Upper lobe of left lung (tissue), 6 donors: ENCODE measurements at regions not wholly inside any gene's neighbourhood (a gene's known extent, or its start where the extent isn't known, plus 50 kb on each side); places are given as distances from the start of the nearest gene placed in this dataset.

ENCODE experiments used
- ATAC-seq, 2 donors: fragments of 200-7000 bp; cut with Tn5 transposase; one replicate each; pipeline ENCODE4 v1.9.1; 2022; ENCODE audit warnings: mild to moderate bottlenecking in 2 of 2, moderate library complexity in 2 of 2; ENCODE audit not compliant: low FRiP score in 2 of 2
- DNase-seq, 2 donors: peaks; one replicate each; pipeline ENCODE4 v3.0.0-alpha.2; 2019 to 2020
- H3K27ac ChIP-seq, 4 donors: fragments of 200-600 bp; sonication (generic); one replicate each; pipeline ENCODE4 v1.5.1; 2016 to 2019
- H3K27me3 ChIP-seq, 4 donors: fragments of 200-600 bp; sonication (generic); one replicate each; pipeline ENCODE4 v1.5.1; 2017 to 2019
- H3K36me3 ChIP-seq, 4 donors: fragments of 200-600 bp; sonication (generic); one replicate each; pipeline ENCODE4 v1.5.1; 2016 to 2019
- H3K4me1 ChIP-seq, 4 donors: fragments of 200-600 bp; sonication (generic); one replicate each; pipeline ENCODE4 v1.5.1; 2018 to 2019
- H3K4me3 ChIP-seq, 4 donors: fragments of 200-600 bp; sonication (generic); one replicate each; pipeline ENCODE4 v1.5.1; 2017 to 2019; ENCODE audit warnings: mild to moderate bottlenecking in 2 of 4, moderate library complexity in 1 of 4
- H3K9me3 ChIP-seq, 4 donors: fragments of 200-600 bp; sonication (generic); one replicate each; pipeline ENCODE4 v1.5.1; 2018 to 2019
- EP300 ChIP-seq, 4 donors: sonication (generic); formaldehyde crosslinking; IDR thresholded peaks; one replicate each; pipeline ENCODE4 v1.5.1; 2017; ENCODE audit warnings: antibody characterized with exemption in 4 of 4, control low read depth in 2 of 4
- POLR2A ChIP-seq, 4 donors: fragments of 450-650 bp; IDR thresholded peaks; one replicate each; pipeline ENCODE4 v1.5.1; 2016 to 2017; ENCODE audit warnings: antibody characterized with exemption in 4 of 4, mild to moderate bottlenecking in 2 of 4
- POLR2AphosphoS5 ChIP-seq, 2 donors: sonication (generic); formaldehyde crosslinking; IDR thresholded peaks; one replicate each; pipeline ENCODE4 v1.5.1; 2017; ENCODE audit warnings: antibody characterized with exemption in 2 of 2
- WGBS, 2 donors: methylation state at CpG; one replicate each; pipeline ENCODE4 v1.1.5; 2017 to 2018; 5-methylcytosine and 5-hydroxymethylcytosine counted together
- TF ChIP-seq, protein P1 (sequence below), 6 experiments: fragments of 450-650 bp in 4 of 6; fragments of 200-600 bp in 2 of 6; sonication (generic) in 2 of 6; IDR thresholded peaks; one replicate each; pipeline ENCODE4 v1.5.1; 2016 to 2019; ENCODE audit warnings: antibody characterized with exemption in 6 of 6
- donor health status: DM: no; HTN: no; CAD: no; lungs with moderate emphysema.
- donor health status: DM: no; HTN: yes; CAD: no; lungs with severe emphysema.

DNA sequence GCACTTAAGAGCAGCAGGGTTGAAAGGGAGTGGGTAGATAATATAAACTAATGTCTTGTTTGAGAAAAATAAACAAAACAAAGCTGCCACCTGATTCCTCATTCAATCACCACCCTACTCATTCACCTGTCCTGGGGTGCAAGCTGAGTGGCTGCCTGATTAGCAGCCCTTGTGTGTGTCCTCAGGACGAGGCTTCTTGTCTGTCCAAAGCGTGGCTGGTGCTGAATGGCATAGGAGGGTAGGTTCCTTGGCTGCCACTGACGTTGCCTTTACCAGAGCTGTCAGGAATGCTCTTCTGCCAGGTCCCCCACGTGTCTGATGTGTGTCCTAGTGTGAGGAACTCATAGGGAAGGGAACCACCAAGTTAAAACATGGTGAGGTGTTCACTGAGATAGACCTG lies 146.6 kb upstream of the SLC24A2 start:
- H3K36me3 ChIP-seq = no peaks in the 10 kb centered on the region
- H3K9me3 ChIP-seq = no peaks in the 10 kb centered on the region
- H3K4me3 ChIP-seq = no peak overlapping the region
- peaks cover 0 to 11% (median 8%) of the 10 kb centered on the region in 4 donors for H3K4me1 ChIP-seq
- TF ChIP-seq, protein P1, sequence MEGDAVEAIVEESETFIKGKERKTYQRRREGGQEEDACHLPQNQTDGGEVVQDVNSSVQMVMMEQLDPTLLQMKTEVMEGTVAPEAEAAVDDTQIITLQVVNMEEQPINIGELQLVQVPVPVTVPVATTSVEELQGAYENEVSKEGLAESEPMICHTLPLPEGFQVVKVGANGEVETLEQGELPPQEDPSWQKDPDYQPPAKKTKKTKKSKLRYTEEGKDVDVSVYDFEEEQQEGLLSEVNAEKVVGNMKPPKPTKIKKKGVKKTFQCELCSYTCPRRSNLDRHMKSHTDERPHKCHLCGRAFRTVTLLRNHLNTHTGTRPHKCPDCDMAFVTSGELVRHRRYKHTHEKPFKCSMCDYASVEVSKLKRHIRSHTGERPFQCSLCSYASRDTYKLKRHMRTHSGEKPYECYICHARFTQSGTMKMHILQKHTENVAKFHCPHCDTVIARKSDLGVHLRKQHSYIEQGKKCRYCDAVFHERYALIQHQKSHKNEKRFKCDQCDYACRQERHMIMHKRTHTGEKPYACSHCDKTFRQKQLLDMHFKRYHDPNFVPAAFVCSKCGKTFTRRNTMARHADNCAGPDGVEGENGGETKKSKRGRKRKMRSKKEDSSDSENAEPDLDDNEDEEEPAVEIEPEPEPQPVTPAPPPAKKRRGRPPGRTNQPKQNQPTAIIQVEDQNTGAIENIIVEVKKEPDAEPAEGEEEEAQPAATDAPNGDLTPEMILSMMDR (IDR thresholded peaks at IDR 0.05) = no peak
- TF ChIP-seq POLR2AphosphoS5 (IDR thresholded peaks at IDR 0.05) (no peak), POLR2A (IDR thresholded peaks at IDR 0.05) (no peak), EP300 (IDR thresholded peaks at IDR 0.05) (no peak)
- no peaks in the 10 kb centered on the region for H3K27me3 ChIP-seq
- WGBS, 2 donors = 95 to 97% methylated on average over 4 of the region's 4 CpGs
- no peak overlapping the region for H3K27ac ChIP-seq
- ATAC-seq (no peak), DNase-seq (no peak)

DNA sequence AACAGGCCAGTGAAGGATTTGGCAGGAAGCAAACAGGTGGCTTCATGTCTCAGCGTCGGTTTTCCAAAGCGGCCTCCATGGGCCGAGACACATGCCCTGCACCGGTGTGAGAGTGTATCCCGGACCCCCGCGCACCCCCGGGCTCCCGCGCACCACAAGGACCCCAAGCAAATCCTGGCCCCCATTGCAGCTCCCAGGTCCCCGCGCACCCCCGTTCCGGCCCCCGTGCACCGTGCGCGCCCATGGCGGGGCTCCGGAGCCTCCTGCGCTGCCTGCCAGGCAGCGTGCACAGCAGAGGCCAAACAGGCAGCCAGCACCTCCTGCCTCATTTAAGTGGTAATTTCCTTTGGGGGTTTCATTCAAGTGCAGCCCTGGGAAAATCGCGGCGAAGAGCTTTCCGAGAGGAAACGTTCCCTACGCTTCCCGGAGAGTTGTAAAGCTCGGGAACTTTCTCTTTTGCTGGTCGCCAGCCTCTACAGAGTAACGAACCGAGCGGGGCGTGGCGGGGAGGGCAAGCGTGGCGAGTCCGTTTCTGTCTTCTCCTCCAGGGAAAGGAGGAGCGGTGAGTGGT lies 145.5 kb upstream of the SLC24A2 start:
- WGBS, 2 donors = 11 to 25% methylated on average over 24 to 26 of the region's 41 CpGs
- peak overlapping the region; percentile 4 to 58 (median 44) for H3K4me3 ChIP-seq
- H3K27me3 ChIP-seq = no peaks in the 10 kb centered on the region
- H3K9me3 ChIP-seq = no peaks in the 10 kb centered on the region
- no peaks in the 10 kb centered on the region for H3K36me3 ChIP-seq
- peaks cover 0 to 11% (median 8%) of the 10 kb centered on the region in 4 donors for H3K4me1 ChIP-seq
- DNase-seq (peak in 1 of 2 donors; percentile 85), ATAC-seq (peak in 1 of 2 donors; percentile 80)
- no peak overlapping the region for H3K27ac ChIP-seq
- no peak for TF ChIP-seq POLR2AphosphoS5 (IDR thresholded peaks at IDR 0.05)

DNA sequence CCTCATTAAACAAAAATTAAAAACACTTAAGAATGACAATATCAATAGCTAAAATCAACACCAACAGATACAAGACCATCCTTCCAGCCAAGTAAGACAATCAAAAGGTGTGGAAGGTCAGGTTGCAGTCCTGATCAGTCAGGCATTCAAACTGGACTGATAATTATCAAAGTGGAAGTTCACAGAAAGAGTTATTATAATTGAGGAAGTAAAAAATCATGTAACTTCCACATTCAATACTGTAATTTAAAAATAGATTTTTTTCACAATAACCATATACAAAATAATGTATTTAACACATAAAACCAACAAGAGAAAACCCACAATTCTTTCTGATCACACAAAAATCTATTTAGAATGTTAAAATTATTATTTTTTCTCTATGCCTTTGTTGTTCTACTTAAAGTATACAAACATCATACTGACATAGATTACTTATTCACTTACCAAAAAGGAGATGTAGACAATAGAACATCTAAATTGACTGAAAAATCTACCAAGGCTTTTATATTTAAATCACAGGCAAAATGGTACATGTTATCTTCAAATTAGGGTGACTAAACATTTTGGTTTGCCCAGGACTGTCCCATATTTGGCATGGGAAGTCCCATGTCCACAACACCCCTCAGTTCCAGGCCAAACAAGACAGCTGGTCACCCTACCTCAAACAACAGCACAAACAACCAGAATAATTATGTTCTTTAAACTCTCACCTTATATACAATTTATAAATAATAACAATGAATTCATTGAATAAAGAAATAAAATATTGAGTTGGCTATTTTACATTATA lies 142.5 kb upstream of the SLC24A2 start:
- H3K36me3 ChIP-seq = no peaks in the 10 kb centered on the region
- H3K4me3 ChIP-seq = no peak overlapping the region
- TF ChIP-seq POLR2AphosphoS5 (IDR thresholded peaks at IDR 0.05) (no peak), EP300 (IDR thresholded peaks at IDR 0.05) (no peak), POLR2A (IDR thresholded peaks at IDR 0.05) (no peak)
- TF ChIP-seq, protein P1 (IDR thresholded peaks at IDR 0.05) = no peak
- no peaks in the 10 kb centered on the region for H3K27me3 ChIP-seq
- no peaks in the 10 kb centered on the region for H3K9me3 ChIP-seq
- no peak overlapping the region for H3K27ac ChIP-seq
- no peak for DNase-seq
- H3K4me1 ChIP-seq = peaks cover 0 to 13% (median 9%) of the 10 kb centered on the region in 4 donors
- no peak for ATAC-seq

DNA sequence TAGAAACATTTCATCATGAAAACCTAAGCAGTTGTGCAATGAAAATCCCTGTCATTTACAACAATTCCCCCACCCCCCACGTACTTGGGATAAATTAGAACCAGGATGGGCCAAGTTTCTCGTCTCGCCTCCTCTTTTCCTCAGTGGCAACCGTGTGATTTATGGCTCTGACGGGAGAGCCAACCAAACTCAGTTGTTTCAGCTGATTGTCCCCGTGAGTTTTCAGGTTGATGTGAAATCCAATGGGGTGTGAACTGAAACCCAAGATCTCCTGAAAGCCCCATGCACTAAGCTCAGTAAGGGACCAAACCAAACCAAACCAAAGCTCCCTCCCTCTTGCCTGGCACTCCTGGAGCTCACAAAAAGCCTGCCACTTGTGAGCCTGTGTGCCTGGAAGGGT lies 138.7 kb upstream of the SLC24A2 start:
- no peaks in the 10 kb centered on the region for H3K27me3 ChIP-seq
- H3K4me1 ChIP-seq = peaks cover 0 to 9% (median 4%) of the 10 kb centered on the region in 4 donors
- no peak overlapping the region for H3K4me3 ChIP-seq
- TF ChIP-seq POLR2A (IDR thresholded peaks at IDR 0.05) = no peak
- no peaks in the 10 kb centered on the region for H3K9me3 ChIP-seq
- ATAC-seq (no peak), DNase-seq (peak in 1 of 2 donors; percentile 30)
- WGBS, 2 donors = 92 to 95% methylated on average over 6 of the region's 6 CpGs
- H3K36me3 ChIP-seq = no peaks in the 10 kb centered on the region
- no peak overlapping the region for H3K27ac ChIP-seq

DNA sequence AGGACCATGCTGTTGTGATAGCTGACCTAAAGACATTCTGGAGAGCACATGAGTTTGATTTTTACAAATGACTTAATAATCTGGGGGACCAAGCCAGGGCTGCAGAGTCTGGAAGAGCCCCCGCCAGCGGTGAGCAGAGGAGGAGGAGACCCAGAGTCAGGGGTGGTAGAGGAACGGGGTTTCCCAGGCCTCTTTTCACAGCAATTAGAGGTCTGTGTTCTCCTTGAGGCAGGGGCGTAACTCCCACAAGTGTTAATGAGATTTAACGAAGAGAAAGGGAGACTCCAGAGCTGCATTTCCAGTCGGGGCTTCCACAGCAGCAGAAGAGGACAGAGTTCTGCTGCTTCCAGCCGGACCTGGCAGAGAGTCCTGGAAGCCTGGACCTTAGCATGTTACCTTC lies 137.9 kb upstream of the SLC24A2 start:
- ATAC-seq = no peak
- no peak overlapping the region for H3K27ac ChIP-seq
- no peak for DNase-seq
- 83 to 90% methylated on average over 7 of the region's 7 CpGs for whole genome bisulfite sequencing, 2 donors
- TF ChIP-seq, protein P1 (IDR thresholded peaks at IDR 0.05) = no peak
- TF ChIP-seq POLR2A (IDR thresholded peaks at IDR 0.05) = no peak
- no peak for TF ChIP-seq EP300 (IDR thresholded peaks at IDR 0.05)
- TF ChIP-seq POLR2AphosphoS5 (IDR thresholded peaks at IDR 0.05) = no peak
- H3K27me3 ChIP-seq = no peaks in the 10 kb centered on the region
- H3K4me1 ChIP-seq = peaks cover 0 to 9% (median 4%) of the 10 kb centered on the region in 4 donors
- H3K9me3 ChIP-seq = no peaks in the 10 kb centered on the region
- no peak overlapping the region for H3K4me3 ChIP-seq
- no peaks in the 10 kb centered on the region for H3K36me3 ChIP-seq
